Prostate gland (tissue), 2 donors: ENCODE measurements at regions not wholly inside any gene's neighbourhood (a gene's known extent, or its start where the extent isn't known, plus 50 kb on each side); places are given as distances from the start of the nearest gene placed in this dataset.

Source experiments
- CTCF ChIP-seq, 4 experiments: fragments of 200-600 bp in 2 of 4; fragments of 450-650 bp in 2 of 4; sonication (generic) in 2 of 4; IDR thresholded peaks; 1 replicate in 3 of 4; 2 replicates in 1 of 4; pipeline ENCODE4 v1.5.1; 2016 to 2019; ENCODE audit warnings: antibody characterized with exemption in 4 of 4, mild to moderate bottlenecking in 2 of 4, moderate library complexity in 2 of 4
- POLR2A ChIP-seq: fragments of 450-650 bp; IDR thresholded peaks from one replicate; pipeline ENCODE4 v1.6.1; 2016; ENCODE audit warnings: antibody characterized with exemption, mild to moderate bottlenecking

DNA sequence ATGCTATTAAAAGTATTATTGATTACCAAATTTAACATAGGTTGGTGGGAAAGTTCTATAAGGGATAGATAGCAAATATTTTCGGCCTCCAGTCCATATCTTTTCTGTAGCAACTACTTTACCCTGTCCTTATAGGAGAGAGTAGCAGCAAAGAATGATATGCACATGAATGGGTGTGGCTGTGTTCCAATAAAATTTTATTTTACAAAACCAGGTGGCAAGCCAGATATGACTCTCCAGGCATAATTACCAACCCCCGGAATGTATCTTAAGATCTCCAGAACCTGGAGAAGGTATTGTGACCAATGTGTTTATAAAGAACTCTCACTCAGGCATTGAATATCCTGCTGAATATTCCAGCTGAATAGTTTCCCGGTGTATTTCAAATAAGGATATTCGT, 1461.2 kb downstream of the MAT2B start:
- TF ChIP-seq CTCF (IDR thresholded peaks at IDR 0.05) (no peak), POLR2A (no peak)
